SK-N-SH (cell line): ENCODE measurements at regions not wholly inside any gene's neighbourhood (a gene's known extent, or its start where the extent isn't known, plus 50 kb on each side); places are given as distances from the start of the nearest gene placed in this dataset.

Experiments used
- CTCF ChIA-PET: fragments of 300-600, 350-600 bp; formaldehyde crosslinking; extraction: SDS; loops from one replicate; lab custom pipeline; 2021; lab: Yijun Ruan, JAX
- POLR2A ChIA-PET: fragments of 350-600 bp; sonication (Branson Sonifier 250); formaldehyde crosslinking; extraction: SDS; loops from one replicate; lab custom pipeline; 2020; ENCODE audit warnings: antibody characterized with exemption, inconsistent platforms; lab: Yijun Ruan, JAX
- DNase-seq: peaks from one replicate; pipeline ENCODE4 v3.0.0; 2012
- H2AFZ ChIP-seq: fragments of 200-600 bp; sonication (generic); 2 replicates; pipeline ENCODE4 v1.8.1; 2016; ENCODE audit warnings: antibody characterized with exemption, mild to moderate bottlenecking, low read depth
- H3F3A ChIP-seq: fragments of 200-600 bp; sonication (generic); replicated peaks from 2 replicates; pipeline ENCODE3; 2016; ENCODE audit warnings: antibody characterized with exemption, mild to moderate bottlenecking; ENCODE audit not compliant: insufficient read depth
- H3K27ac ChIP-seq, 2 experiments: fragments of 200-500 bp in 1 of 2; fragments of 200-600 bp in 1 of 2; sonication (Bioruptor generic) in 1 of 2; sonication (generic), shearing (Covaris generic) in 1 of 2; 2 replicates each; pipeline versions ENCODE4 v1.5.1 to v1.6.1; 2014 to 2016; ENCODE audit warnings: low read depth in 2 of 2, inconsistent platforms in 1 of 2, low read length in 1 of 2, mild to moderate bottlenecking in 1 of 2, mixed read lengths in 1 of 2
- H3K27me3 ChIP-seq: fragments of 200-600 bp; sonication (generic), shearing (Covaris generic); 2 replicates; pipeline ENCODE4 v1.6.1; 2016; ENCODE audit warnings: mixed run types; ENCODE audit not compliant: insufficient read depth
- H3K36me3 ChIP-seq, 2 experiments: fragments of 200-500 bp in 1 of 2; fragments of 200-600 bp in 1 of 2; sonication (Bioruptor generic) in 1 of 2; sonication (generic) in 1 of 2; replicated peaks in 1 of 2; 2 replicates each; pipeline versions ENCODE3 to v1.5.1; 2014 to 2016; ENCODE audit warnings: low read length in 1 of 2, mild to moderate bottlenecking in 1 of 2; ENCODE audit not compliant: insufficient read depth in 2 of 2, control insufficient read depth in 1 of 2
- H3K4me1 ChIP-seq, 2 experiments: fragments of 200-500 bp in 1 of 2; fragments of 200-600 bp in 1 of 2; sonication (Bioruptor generic) in 1 of 2; sonication (generic), shearing (Covaris generic) in 1 of 2; 2 replicates each; pipeline versions ENCODE4 v1.5.1 to v1.6.1; 2014 to 2016; ENCODE audit warnings: low read depth in 1 of 2, low read length in 1 of 2, mixed run types in 1 of 2; ENCODE audit not compliant: insufficient read depth in 2 of 2, control insufficient read depth in 1 of 2
- H3K4me2 ChIP-seq: fragments of 200-600 bp; sonication (generic), shearing (Covaris generic); 2 replicates; pipeline ENCODE4 v1.6.1; 2017; ENCODE audit warnings: mixed run types
- H3K4me3 ChIP-seq, 2 experiments: fragments of 200-500 bp in 1 of 2; fragments of 200-600 bp in 1 of 2; sonication (Bioruptor generic) in 1 of 2; sonication (generic), shearing (Covaris generic) in 1 of 2; 2 replicates each; pipeline versions ENCODE4 v1.5.1 to v1.8.1; 2014 to 2016; ENCODE audit warnings: low read depth in 2 of 2, inconsistent platforms in 1 of 2, low read length in 1 of 2, mild to moderate bottlenecking in 1 of 2, mixed read lengths in 1 of 2, moderate library complexity in 1 of 2
- H3K79me2 ChIP-seq: fragments of 200-600 bp; sonication (generic); 2 replicates; pipeline ENCODE4 v1.8.1; 2017; ENCODE audit warnings: mild to moderate bottlenecking; ENCODE audit not compliant: insufficient read depth
- H3K9ac ChIP-seq: fragments of 200-600 bp; sonication (generic); 2 replicates; pipeline ENCODE4 v1.6.1; 2017; ENCODE audit warnings: mixed run types
- H3K9me2 ChIP-seq: fragments of 200-600 bp; sonication (generic); 2 replicates; pipeline ENCODE4 v1.6.1; 2017; ENCODE audit warnings: mixed run types
- H3K9me3 ChIP-seq: fragments of 200-600 bp; sonication (generic); 2 replicates; pipeline ENCODE4 v1.6.1; 2017; ENCODE audit warnings: mixed run types, mild to moderate bottlenecking, moderate library complexity
- H4K20me1 ChIP-seq: fragments of 200-600 bp; sonication (generic); 2 replicates; pipeline ENCODE4 v1.6.1; 2017; ENCODE audit warnings: mild to moderate bottlenecking, mixed run types; ENCODE audit not compliant: insufficient read depth
- ELF1 ChIP-seq: IDR thresholded peaks from 2 replicates; pipeline ENCODE4 v1.4.0; 2012
- EZH2phosphoT487 ChIP-seq: fragments of 200-600 bp; sonication (generic); IDR thresholded peaks from 2 replicates; pipeline ENCODE4 v1.6.1; 2017; ENCODE audit warnings: low read depth, mixed run types, mild to moderate bottlenecking, antibody characterized with exemption, moderate library complexity, borderline replicate concordance
- FOXJ3 ChIP-seq: sonication (generic); formaldehyde crosslinking; IDR thresholded peaks from 2 replicates; pipeline ENCODE4 v1.5.1; 2020; ENCODE audit warnings: mild to moderate bottlenecking, missing genetic modification reagents
- GABPA ChIP-seq: IDR thresholded peaks from 2 replicates; pipeline ENCODE4 v1.4.0; 2012; ENCODE audit warnings: low read depth, mild to moderate bottlenecking
- MXI1 ChIP-seq: IDR thresholded peaks from 2 replicates; pipeline ENCODE4 v1.6.1; 2012; ENCODE audit warnings: mild to moderate bottlenecking, low read depth, low read length, improper control_type of control experiment
- NFIC ChIP-seq: IDR thresholded peaks from 2 replicates; pipeline ENCODE4 v1.4.0; 2012; ENCODE audit warnings: borderline replicate concordance
- NRF1 ChIP-seq: IDR thresholded peaks from 2 replicates; pipeline ENCODE4 v1.6.1; 2012; ENCODE audit warnings: low read depth, mild to moderate bottlenecking, low read length
- POLR2AphosphoS5 ChIP-seq: IDR thresholded peaks from 2 replicates; pipeline ENCODE4 v1.6.1; 2012; ENCODE audit warnings: low read depth, low read length
- RAD21 ChIP-seq: IDR thresholded peaks from 2 replicates; pipeline ENCODE4 v1.6.1; 2012; ENCODE audit warnings: mild to moderate bottlenecking, low read length
- RFX5 ChIP-seq: IDR thresholded peaks from 2 replicates; pipeline ENCODE4 v1.6.1; 2012; ENCODE audit warnings: mild to moderate bottlenecking, improper control_type of control experiment, low read length
- SIN3A ChIP-seq: IDR thresholded peaks from 2 replicates; pipeline ENCODE4 v1.6.1; 2012; ENCODE audit warnings: low read depth, mild to moderate bottlenecking, low read length, moderate library complexity, borderline replicate concordance
- TAF1 ChIP-seq: IDR thresholded peaks from 2 replicates; pipeline ENCODE4 v1.6.1; 2012; ENCODE audit warnings: low read depth, mild to moderate bottlenecking, low read length, moderate library complexity, borderline replicate concordance
- YY1 ChIP-seq: IDR thresholded peaks from 2 replicates; pipeline ENCODE4 v1.4.0; 2012; ENCODE audit warnings: low read depth, mild to moderate bottlenecking
- WGBS: methylation state at CpG from one replicate; pipeline ENCODE4 v1.1.6; 2017; ENCODE audit warnings: low lambda C conversion rate; 5-methylcytosine and 5-hydroxymethylcytosine counted together
- TF ChIP-seq, protein P1 (sequence below): IDR thresholded peaks from 2 replicates; pipeline ENCODE4 v1.4.0; 2012; ENCODE audit warnings: low read depth, borderline replicate concordance
- TF ChIP-seq, protein P2 (sequence below): fragments of 150-350 bp; IDR thresholded peaks from 2 replicates; pipeline ENCODE4 v1.6.1; 2016; ENCODE audit warnings: mild to moderate bottlenecking, low read depth, low read length
- TF ChIP-seq, protein P3 (sequence below): IDR thresholded peaks from 2 replicates; pipeline ENCODE4; 2012

DNA sequence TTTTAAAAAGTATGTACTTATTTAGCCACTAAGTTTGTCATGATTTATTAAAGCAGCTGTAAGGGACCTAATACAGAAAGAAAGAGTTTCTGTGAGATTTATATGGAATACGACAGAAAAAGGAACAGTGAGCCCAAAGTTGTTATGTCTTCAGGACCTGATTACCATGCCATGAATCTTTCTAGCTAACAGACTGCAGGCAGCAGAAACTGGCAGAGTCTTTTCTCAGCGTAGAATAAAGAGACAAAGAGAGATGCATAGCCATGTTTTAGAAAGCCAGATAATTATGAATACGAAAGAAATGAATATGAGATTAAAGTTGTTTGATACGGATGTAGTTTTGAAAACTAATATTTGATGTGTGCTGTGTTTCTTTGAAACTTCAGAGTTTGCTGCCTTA, 624.1 kb upstream of the ADGRB3 start:
- Histone ChIP-seq H3K9ac (no peak overlapping the region), H2AFZ (no peak overlapping the region), H3K36me3 (no peaks in the 10 kb centered on the region), H3K27me3 (no peaks in the 10 kb centered on the region), H3F3A (no peaks in the 10 kb centered on the region), H3K27ac (no peak overlapping the region), H3K4me2 (no peak overlapping the region), H3K9me2 (no peaks in the 10 kb centered on the region), H3K4me3 (no peak overlapping the region), H3K4me1 (peaks cover 0 to 2% of the 10 kb centered on the region in 2 experiments; a peak in 1 of 4 replicates), H3K79me2 (no peaks in the 10 kb centered on the region), H3K9me3 (no peaks in the 10 kb centered on the region), H4K20me1 (no peaks in the 10 kb centered on the region)
- POLR2A ChIA-PET = no interaction called here
- WGBS = 70% methylated on average over 4 of the region's 4 CpGs
- CTCF ChIA-PET = no interaction called here
- TF ChIP-seq NRF1 (no peak), TAF1 (no peak), GABPA (no peak), ELF1 (no peak), RFX5 (no peak)
- TF ChIP-seq, protein P1, sequence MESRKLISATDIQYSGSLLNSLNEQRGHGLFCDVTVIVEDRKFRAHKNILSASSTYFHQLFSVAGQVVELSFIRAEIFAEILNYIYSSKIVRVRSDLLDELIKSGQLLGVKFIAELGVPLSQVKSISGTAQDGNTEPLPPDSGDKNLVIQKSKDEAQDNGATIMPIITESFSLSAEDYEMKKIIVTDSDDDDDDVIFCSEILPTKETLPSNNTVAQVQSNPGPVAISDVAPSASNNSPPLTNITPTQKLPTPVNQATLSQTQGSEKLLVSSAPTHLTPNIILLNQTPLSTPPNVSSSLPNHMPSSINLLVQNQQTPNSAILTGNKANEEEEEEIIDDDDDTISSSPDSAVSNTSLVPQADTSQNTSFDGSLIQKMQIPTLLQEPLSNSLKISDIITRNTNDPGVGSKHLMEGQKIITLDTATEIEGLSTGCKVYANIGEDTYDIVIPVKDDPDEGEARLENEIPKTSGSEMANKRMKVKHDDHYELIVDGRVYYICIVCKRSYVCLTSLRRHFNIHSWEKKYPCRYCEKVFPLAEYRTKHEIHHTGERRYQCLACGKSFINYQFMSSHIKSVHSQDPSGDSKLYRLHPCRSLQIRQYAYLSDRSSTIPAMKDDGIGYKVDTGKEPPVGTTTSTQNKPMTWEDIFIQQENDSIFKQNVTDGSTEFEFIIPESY = no peak
- TF ChIP-seq, protein P2, sequence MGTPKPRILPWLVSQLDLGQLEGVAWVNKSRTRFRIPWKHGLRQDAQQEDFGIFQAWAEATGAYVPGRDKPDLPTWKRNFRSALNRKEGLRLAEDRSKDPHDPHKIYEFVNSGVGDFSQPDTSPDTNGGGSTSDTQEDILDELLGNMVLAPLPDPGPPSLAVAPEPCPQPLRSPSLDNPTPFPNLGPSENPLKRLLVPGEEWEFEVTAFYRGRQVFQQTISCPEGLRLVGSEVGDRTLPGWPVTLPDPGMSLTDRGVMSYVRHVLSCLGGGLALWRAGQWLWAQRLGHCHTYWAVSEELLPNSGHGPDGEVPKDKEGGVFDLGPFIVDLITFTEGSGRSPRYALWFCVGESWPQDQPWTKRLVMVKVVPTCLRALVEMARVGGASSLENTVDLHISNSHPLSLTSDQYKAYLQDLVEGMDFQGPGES = no peak
- no peak for DNase-seq

DNA sequence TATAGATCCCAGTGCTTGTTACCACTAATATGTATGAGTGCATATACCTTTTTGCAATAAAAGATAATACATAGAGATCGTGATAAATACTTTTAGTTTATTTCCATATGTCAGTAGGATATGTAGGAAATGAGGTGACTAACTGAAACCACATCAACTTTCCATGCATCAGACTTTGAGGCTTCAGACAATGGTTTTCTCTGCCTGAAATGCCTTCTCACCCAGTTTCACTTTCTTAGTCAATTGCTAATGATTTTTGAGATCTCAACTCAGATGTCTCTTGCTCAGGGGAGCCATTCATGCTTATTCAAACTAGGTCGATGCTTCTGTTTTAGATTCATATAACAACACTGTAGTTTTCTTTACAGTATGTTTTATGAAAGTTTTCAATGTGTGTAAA, 626.6 kb upstream of the ADGRB3 start:
- ChIA-PET POLR2A (no interaction called here), CTCF (interaction anchor here (0.6 kb wide), 1 partner anchor 689 kb away, joined by 3 read pairs; no protein-coding TSS in a partner anchor)
- H2AFZ ChIP-seq = no peak overlapping the region
- no peaks in the 10 kb centered on the region for H3K79me2 ChIP-seq
- H3K27ac ChIP-seq = no peak overlapping the region
- H3K4me1 ChIP-seq = peaks cover 0 to 2% of the 10 kb centered on the region in 2 experiments; a peak in 1 of 4 replicates
- H3K9me2 ChIP-seq = no peaks in the 10 kb centered on the region
- no peak overlapping the region for H3K4me3 ChIP-seq
- no peaks in the 10 kb centered on the region for H3K27me3 ChIP-seq
- TF ChIP-seq YY1 (no peak), POLR2AphosphoS5 (no peak), MXI1 (no peak), EZH2phosphoT487 (no peak), NFIC (no peak), FOXJ3 (no peak), RAD21 (no peak), SIN3A (no peak)
- TF ChIP-seq, protein P3, sequence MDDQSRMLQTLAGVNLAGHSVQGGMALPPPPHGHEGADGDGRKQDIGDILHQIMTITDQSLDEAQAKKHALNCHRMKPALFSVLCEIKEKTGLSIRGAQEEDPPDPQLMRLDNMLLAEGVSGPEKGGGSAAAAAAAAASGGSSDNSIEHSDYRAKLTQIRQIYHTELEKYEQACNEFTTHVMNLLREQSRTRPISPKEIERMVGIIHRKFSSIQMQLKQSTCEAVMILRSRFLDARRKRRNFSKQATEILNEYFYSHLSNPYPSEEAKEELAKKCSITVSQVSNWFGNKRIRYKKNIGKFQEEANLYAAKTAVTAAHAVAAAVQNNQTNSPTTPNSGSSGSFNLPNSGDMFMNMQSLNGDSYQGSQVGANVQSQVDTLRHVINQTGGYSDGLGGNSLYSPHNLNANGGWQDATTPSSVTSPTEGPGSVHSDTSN = no peak
- TF ChIP-seq, protein P1 = no peak
- H3K9me3 ChIP-seq = no peaks in the 10 kb centered on the region
- no peak overlapping the region for H3K9ac ChIP-seq
- H3K4me2 ChIP-seq = no peak overlapping the region
- H4K20me1 ChIP-seq = no peaks in the 10 kb centered on the region
- WGBS = 27% methylated on average over 2 of the region's 2 CpGs
- no peak for DNase-seq
- H3F3A ChIP-seq = no peaks in the 10 kb centered on the region
- H3K36me3 ChIP-seq = no peaks in the 10 kb centered on the region
